Chondrocyte (in vitro differentiated cells): ENCODE measurements at regions not wholly inside any gene's neighbourhood (a gene's known extent, or its start where the extent isn't known, plus 50 kb on each side); places are given as distances from the start of the nearest gene placed in this dataset.
"Not testable (repeated sequence)": the region's sequence is repeated elsewhere in the genome, so short reads cannot be mapped to it uniquely, and the experiment has no call there.

Experiments used
- DNase-seq: peaks from one replicate; pipeline ENCODE4 v3.0.0; 2021; ENCODE audit warnings: mixed read lengths, low spot score
- H3K27ac Mint-ChIP-seq: one replicate; pipeline ENCODE4 v1.8.0; 2021; ENCODE audit warnings: mild to moderate bottlenecking, moderate library complexity, mixed read lengths; ENCODE audit not compliant: unreplicated experiment
- H3K27me3 Mint-ChIP-seq: 2 replicates; pipeline ENCODE4 v1.8.0; 2021; ENCODE audit warnings: low read depth, mixed read lengths
- H3K36me3 Mint-ChIP-seq: 2 replicates; pipeline ENCODE4 v1.8.0; 2021; ENCODE audit warnings: low read depth, mixed read lengths
- H3K4me1 Mint-ChIP-seq: 2 replicates; pipeline ENCODE4 v1.8.0; 2021; ENCODE audit warnings: low read depth, mild to moderate bottlenecking, mixed read lengths
- H3K4me3 Mint-ChIP-seq: one replicate; pipeline ENCODE4 v1.8.0; 2021; ENCODE audit warnings: mild to moderate bottlenecking, moderate library complexity, mixed read lengths; ENCODE audit not compliant: unreplicated experiment
- H3K9me3 Mint-ChIP-seq: 2 replicates; pipeline ENCODE4 v1.8.0; 2021; ENCODE audit warnings: low read depth, mixed read lengths
- TF ChIP-seq, protein P1 (sequence below): fragments of 200-600 bp; sonication (generic); IDR thresholded peaks from 2 replicates; pipeline ENCODE4 v1.5.0; 2021; ENCODE audit warnings: antibody characterized with exemption, mild to moderate bottlenecking, moderate library complexity

DNA sequence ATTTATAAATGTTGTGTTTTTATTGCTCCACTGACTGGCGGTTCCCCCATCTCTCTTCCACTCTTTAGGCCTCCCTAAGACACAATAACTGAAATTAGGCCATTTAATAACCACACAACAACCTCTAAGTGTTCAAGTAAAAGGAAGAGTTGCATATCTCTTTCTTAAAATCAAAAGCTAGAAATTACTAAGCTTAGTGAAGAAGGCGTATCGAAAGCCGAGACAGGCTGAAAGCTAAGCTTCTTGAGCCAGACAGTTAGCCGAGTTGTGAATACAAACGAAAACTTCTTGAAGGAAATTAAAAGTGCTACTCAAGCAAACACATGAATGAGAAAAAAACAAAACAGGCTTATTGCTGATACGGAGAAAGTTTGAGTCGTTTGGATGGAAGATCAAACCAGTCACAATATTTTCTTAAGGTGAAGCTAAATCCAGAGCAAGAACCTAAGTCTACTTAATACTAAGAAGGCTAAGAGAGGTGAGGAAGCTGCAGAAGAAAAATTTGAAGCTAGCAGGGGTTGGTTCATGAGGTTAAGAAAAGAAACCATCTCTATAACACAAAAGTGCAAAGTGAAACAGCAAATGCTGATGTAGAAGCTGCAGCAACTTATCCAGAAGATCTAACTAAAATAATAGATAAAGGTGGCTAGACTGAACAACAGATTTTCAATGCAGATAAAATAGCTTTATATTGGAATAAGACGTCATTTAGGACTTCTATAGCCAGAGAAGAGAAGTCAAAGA, 194.0 kb upstream of the TTC29 start:
- Mint-ChIP-seq H3K27ac (no peak overlapping the region), H3K9me3 (peaks cover 2% of the 10 kb centered on the region), H3K36me3 (peaks cover 2% of the 10 kb centered on the region), H3K4me3 (no peak overlapping the region), H3K4me1 (peaks cover 39% of the 10 kb centered on the region), H3K27me3 (no peaks in the 10 kb centered on the region)
- TF ChIP-seq, protein P1, sequence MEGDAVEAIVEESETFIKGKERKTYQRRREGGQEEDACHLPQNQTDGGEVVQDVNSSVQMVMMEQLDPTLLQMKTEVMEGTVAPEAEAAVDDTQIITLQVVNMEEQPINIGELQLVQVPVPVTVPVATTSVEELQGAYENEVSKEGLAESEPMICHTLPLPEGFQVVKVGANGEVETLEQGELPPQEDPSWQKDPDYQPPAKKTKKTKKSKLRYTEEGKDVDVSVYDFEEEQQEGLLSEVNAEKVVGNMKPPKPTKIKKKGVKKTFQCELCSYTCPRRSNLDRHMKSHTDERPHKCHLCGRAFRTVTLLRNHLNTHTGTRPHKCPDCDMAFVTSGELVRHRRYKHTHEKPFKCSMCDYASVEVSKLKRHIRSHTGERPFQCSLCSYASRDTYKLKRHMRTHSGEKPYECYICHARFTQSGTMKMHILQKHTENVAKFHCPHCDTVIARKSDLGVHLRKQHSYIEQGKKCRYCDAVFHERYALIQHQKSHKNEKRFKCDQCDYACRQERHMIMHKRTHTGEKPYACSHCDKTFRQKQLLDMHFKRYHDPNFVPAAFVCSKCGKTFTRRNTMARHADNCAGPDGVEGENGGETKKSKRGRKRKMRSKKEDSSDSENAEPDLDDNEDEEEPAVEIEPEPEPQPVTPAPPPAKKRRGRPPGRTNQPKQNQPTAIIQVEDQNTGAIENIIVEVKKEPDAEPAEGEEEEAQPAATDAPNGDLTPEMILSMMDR = no peak
- no peak for DNase-seq

DNA sequence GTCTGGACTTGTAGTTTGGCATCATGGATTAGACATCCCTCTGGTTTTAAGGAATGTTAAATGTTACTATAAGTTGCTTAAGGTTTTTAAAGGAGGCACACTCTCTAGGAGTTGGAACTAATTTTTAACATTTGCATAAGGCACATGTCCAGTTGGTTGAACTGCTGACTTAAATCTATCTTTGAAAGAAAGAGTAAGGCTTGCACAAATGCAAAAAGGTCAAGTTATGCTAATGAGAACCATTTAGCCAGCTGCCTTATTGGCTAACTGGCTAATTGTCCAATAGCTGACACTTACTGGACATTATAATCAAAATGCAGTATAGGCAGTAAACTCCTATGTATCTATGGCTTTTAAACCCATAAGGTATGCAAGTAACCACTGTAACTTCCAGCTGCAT, 206.1 kb upstream of the TTC29 start:
- TF ChIP-seq, protein P1 = no peak
- no peaks in the 10 kb centered on the region for H3K27me3 Mint-ChIP-seq
- H3K4me3 Mint-ChIP-seq = no peak overlapping the region
- peaks cover 5% of the 10 kb centered on the region for H3K4me1 Mint-ChIP-seq
- H3K36me3 Mint-ChIP-seq = no peaks in the 10 kb centered on the region
- H3K27ac Mint-ChIP-seq = no peak overlapping the region
- peaks cover 2% of the 10 kb centered on the region for H3K9me3 Mint-ChIP-seq
- no peak for DNase-seq

DNA sequence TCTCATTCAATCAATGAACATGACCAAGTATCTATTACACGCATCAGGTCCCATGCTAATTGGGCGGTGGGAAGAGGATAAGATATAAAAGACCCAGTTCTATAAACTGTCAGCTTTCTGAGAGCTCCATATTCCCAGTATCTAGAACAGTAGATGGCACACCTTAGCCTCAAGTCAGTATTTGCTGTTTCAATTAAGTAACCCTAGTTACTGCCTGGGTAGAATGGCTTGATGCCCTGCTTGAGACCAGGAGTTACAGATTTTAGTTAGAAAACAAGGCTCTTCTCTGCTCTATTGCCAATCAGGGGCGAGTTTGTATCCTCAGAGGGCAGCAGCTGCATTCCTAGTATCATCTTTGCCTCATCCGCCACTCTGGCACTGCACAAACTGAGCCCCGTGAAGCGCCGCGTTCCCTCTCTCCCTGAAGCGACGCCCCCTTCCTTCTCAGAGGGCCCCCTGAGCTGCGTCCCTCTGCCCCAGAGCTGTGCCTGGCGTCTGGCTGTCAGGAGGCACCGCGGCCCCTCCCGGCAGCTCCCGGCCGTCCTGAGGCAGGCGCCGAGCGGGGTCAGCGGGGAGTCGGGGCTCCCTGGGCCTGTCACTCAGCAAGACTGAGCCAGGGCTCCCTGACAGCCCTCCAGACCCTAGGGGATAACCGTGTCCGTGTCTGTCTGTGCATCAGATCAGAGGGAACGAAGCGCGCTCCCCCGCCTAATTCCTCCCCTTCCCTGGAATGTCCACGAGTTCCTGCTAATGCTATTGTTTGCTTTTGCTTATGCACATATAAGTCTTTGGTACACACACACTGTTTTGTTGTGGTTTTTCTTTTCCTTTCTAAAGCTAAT, 212.4 kb upstream of the TTC29 start:
- peaks cover 49% of the 10 kb centered on the region for H3K4me1 Mint-ChIP-seq
- H3K36me3 Mint-ChIP-seq = no peaks in the 10 kb centered on the region
- no peaks in the 10 kb centered on the region for H3K27me3 Mint-ChIP-seq
- DNase-seq = peak; percentile 90
- TF ChIP-seq, protein P1 = peak; percentile 65
- peak overlapping the region; percentile 91 for H3K27ac Mint-ChIP-seq
- H3K4me3 Mint-ChIP-seq = peak overlapping the region; percentile 71
- H3K9me3 Mint-ChIP-seq = no peaks in the 10 kb centered on the region

DNA sequence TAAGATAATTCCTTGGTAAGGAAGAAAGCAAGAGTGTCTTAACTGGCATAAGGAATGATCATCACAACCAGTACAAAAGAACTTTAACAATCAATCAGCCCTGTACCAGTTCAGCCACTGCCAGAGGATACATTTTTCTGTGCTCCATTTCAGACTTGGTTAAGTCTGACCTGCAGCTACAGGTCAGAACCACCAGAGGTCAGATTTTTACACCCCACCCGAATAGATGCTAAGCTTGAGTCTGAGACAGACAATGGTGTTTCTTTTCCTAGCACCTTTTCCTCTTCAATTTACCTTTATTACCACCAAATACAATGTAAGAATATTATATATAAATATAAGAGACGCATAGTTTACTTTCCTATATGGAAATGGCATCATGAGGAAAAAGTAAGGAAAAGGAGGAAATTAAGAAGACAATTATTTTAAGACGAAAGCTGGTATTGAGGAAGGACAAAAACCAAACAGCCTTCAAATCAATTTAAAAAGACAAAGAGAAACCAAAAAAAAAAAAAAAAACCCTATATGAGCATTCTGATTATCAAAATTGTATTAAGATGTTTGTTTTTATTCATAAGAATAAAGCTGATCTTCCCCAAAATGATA, 215.3 kb upstream of the TTC29 start:
- Mint-ChIP-seq H3K36me3 (no peaks in the 10 kb centered on the region), H3K4me3 (no peak overlapping the region), H3K4me1 (peaks cover 52% of the 10 kb centered on the region), H3K27ac (peak overlapping the region; percentile 77), H3K9me3 (no peaks in the 10 kb centered on the region), H3K27me3 (no peaks in the 10 kb centered on the region)
- DNase-seq = no peak
- TF ChIP-seq, protein P1 = peak; percentile 91

DNA sequence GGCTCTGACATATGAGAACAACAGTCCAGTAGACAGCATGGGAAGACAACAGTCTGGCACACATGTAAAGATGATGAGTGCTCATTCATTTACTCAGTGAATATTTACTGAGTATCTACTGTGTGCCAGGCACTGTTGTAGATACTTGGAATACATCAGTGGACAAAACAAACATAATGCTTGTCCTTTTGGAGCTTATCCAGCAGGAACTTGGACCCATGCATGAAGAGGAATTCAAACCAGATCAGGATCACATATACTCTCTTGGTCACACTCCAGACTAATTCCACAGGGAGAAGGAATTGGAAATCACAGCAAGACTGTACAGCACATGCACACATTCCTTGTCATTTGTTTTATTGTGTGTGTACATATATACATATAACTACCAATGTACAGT, 217.6 kb upstream of the TTC29 start:
- H3K4me3 Mint-ChIP-seq = no peak overlapping the region
- no peaks in the 10 kb centered on the region for H3K36me3 Mint-ChIP-seq
- TF ChIP-seq, protein P1 = no peak
- no peak for DNase-seq
- no peaks in the 10 kb centered on the region for H3K27me3 Mint-ChIP-seq
- H3K9me3 Mint-ChIP-seq = no peaks in the 10 kb centered on the region
- H3K27ac Mint-ChIP-seq = no peak overlapping the region
- H3K4me1 Mint-ChIP-seq = peaks cover 37% of the 10 kb centered on the region

DNA sequence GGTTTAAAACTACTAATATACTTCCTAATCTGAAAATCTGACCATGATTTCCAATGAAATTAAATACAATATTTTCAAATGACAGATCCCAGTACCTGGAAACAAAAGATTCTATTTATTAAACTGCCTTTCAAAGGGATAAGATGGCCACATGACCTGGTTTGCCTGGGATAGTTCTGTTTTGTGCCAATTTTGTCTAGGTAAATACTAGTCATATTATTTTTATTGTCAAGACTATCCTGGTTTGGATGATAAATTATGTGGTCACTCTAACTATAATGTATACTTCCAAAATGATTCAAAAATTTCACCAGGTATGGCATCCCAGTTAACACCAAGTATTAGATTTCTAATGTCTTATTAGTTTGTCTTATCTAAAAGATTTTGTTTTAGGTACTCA, 222.5 kb upstream of the TTC29 start:
- not testable (repeated sequence) for H3K27ac Mint-ChIP-seq, H3K27me3 Mint-ChIP-seq, H3K9me3 Mint-ChIP-seq, DNase-seq, H3K4me3 Mint-ChIP-seq, H3K36me3 Mint-ChIP-seq
- peaks cover 10% of the 10 kb centered on the region for H3K4me1 Mint-ChIP-seq
